GM10266 (cell line): ENCODE measurements at regions not wholly inside any gene's neighbourhood (a gene's known extent, or its start where the extent isn't known, plus 50 kb on each side); places are given as distances from the start of the nearest gene placed in this dataset.
"Not testable (repeated sequence)": the region's sequence is repeated elsewhere in the genome, so short reads cannot be mapped to it uniquely, and the experiment has no call there.

Source experiments
- DNase-seq: peaks from one replicate; pipeline ENCODE4 v3.0.0; 2012; ENCODE audit errors: extremely low spot score
- CTCF ChIP-seq: IDR thresholded peaks from 2 replicates; pipeline ENCODE4 v1.5.1; 2012; ENCODE audit warnings: mild to moderate bottlenecking, low read depth; ENCODE audit not compliant: control insufficient read depth, insufficient read depth; ENCODE audit errors: missing control alignments

GRCh38 chr5:71786337-71787055 lies 67.4 kb downstream of the CARTPT start:
- no peak for DNase-seq
- no peak for TF ChIP-seq CTCF

- TF ChIP-seq CTCF, result no peak
- DNase-seq, result no peak
These were observed 69.7 kb downstream of the CARTPT start for GRCh38 chr5:71788794-71789193.

GRCh38 chr5:71789746-71790145 lies 70.7 kb downstream of the CARTPT start:
- DNase-seq, result no peak
- no peak for TF ChIP-seq CTCF

GRCh38 chr5:71790433-71790832 lies 71.4 kb downstream of the CARTPT start:
- no peak for TF ChIP-seq CTCF
- no peak for DNase-seq

GRCh38 chr5:71792041-71792440 lies 73.0 kb downstream of the CARTPT start:
- not testable (repeated sequence) for DNase-seq

GRCh38 chr5:71794061-71794695 lies 75.1 kb downstream of the CARTPT start:
- DNase-seq, result no peak

GRCh38 chr5:71802673-71803072 lies 83.6 kb downstream of the CARTPT start:
- no peak for TF ChIP-seq CTCF
- DNase-seq, result no peak

More at GRCh38 chr5:71794061-71794695, 75.1 kb downstream of the CARTPT start:
- no peak for TF ChIP-seq CTCF
